HG03108 (cell line): ENCODE measurements at regions not wholly inside any gene's neighbourhood (a gene's known extent, or its start where the extent isn't known, plus 50 kb on each side); places are given as distances from the start of the nearest gene placed in this dataset.

ENCODE experiments used
- ATAC-seq: cut with Tn5 transposase; IDR thresholded peaks from one replicate; pipeline ENCODE4 v1.9.1; 2021; ENCODE audit warnings: moderate library complexity; ENCODE audit not compliant: unreplicated experiment

DNA sequence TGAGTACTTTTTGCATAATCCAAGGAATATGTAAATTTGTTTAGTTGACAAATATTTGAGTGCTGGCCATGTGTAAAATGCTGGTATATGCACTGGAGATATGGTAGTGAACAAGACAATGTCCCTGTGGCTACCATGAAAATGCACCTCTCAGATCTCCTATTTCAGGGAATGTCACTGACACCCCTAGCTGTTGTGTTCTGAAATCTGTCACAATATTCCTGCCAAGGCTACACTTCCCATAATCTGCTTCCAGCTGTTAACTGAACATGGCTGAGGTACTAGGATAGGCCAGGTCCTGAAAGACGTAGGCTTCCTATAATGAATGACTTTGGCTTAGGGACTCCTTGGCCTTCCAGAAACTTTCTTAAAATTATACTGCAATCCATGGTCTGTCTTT lies 197.8 kb downstream of the ZNF648 start:
- ATAC-seq, result no peak

DNA sequence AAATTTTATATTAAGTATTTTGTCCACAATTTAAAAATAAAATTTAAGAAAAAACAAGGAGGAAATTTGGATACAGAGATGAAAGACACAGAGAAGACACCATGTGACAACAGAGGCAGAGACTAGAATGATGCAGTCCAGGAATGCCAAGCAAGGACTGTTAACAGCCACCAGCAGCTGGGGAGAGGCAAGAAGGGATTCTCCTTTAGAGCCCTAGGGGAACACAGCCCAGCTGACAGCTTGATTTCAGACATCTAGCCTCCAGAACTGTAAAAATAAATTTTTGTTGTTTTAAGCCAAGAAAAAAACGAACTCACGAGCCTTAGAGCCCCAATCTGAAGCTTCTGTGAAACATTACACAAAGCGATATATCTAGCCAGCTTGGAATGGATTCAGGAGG lies 198.5 kb downstream of the ZNF648 start:
- ATAC-seq, result no peak

DNA sequence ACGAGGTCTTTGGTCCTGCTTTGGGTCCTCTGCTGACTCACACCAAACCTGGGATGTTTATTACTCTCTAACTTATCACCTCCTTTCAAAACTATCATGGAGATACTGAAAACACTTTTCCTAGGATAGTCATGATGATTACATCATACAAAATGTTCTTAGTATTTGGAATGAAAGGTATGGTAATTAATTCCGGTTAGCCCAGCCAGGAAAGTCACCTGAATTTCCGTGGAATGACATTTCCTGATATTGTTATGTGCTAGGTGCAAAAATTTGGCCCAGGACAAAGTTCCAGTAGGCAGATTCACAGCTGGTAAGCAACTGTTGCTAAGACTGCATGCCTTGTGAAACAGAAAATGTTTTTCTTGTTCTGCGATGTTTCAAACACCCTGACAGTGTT lies 203.4 kb downstream of the ZNF648 start:
- no peak for ATAC-seq
